Kidney glomerular epithelial cell (primary cell): ENCODE measurements at regions not wholly inside any gene's neighbourhood (a gene's known extent, or its start where the extent isn't known, plus 50 kb on each side); places are given as distances from the start of the nearest gene placed in this dataset.

Experiments used
- DNase-seq: peaks from one replicate; lab custom pipeline; 2025; lab: John Stamatoyannopoulos, UW

DNA sequence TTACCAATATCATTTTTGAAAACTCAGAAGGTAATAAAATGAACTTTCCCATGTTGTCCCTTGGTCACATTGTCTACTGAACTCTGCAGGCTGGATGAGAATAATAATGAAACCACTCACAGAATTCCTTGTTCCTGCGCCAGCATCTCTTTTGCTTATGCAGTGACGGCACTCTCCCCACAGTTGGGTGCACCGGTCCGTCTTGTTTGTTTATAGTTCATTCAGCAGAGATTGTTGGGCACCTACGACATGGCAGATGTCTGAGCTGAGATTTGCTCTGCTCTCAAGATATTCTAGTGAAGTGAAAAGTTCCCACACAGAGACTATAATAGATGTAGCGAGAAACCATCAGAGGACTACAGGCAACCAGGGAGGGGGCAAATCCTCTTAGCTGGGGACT lies 375.7 kb upstream of the CDH11 start:
- DNase-seq: peak; percentile 2

GRCh38 chr16:65495106-65495505 lies 373.2 kb upstream of the CDH11 start:
- DNase-seq: no peak

- DNase-seq: no peak
Measured at GRCh38 chr16:65494609-65495008, 372.7 kb upstream of the CDH11 start.

DNA sequence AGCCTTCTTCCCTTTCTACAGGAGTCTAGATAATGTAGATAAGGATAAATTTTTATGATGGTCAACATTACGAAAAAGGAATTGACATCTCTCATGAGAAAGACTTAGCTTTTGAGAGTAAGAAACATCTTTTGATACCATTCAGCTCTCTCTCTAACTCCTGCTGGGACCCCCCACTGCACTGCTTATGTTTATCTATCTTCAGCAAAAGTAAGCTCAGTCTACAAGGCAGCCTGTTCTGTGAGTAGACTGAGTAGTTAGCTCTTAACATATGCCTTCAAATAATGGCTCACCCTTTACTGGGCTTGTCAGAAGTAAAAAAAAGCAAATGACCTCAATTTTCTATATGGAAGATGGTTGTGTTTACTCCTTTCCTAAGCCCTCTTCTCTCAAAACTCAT lies 372.2 kb upstream of the CDH11 start:
- no peak for DNase-seq

GRCh38 chr16:65490286-65490685 lies 368.4 kb upstream of the CDH11 start:
- DNase-seq: no peak

DNA sequence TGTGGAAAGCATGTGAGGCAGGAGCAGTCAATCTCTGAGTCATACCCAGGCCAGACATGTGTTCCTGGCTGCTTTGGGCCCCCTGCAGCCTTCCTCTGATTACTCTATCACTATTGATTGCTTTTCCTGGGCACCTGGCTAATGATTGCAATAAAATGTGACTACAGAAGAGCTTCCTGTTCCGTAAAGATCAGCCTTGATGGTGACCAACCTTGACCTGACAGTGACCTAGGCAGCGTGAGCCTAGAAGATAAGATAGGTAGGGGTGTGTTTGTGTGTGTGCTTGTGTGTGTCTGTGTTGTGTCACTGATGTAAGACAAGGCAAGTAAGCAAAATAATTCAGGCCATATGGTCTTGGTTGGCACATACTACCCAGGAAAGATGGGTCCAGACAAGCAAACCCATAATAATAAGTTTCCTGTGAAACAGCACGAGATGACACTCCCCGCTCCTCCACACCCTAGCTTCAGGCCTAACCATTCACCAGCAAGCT lies 367.7 kb upstream of the CDH11 start:
- no peak for DNase-seq

DNA sequence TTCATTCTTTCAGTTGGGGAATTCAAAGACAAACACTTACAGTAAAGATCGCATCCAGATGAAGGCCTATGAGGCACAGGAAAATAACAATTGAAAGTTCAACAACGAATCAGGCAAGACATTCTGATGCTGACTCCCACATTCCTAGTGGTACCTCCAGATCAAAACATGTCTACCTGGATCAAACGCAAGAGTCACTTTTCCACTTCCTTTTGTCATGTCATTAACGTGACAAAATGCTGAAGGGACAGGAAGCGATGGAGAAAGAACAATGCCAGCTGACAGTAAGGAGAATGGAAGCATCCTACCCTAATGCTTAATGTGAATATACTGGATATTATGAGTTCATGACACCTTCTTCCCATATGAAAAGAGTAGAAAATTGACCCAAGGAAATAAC lies 365.4 kb upstream of the CDH11 start:
- DNase-seq: no peak

GRCh38 chr16:65481956-65482355 lies 360.1 kb upstream of the CDH11 start:
- no peak for DNase-seq

DNA sequence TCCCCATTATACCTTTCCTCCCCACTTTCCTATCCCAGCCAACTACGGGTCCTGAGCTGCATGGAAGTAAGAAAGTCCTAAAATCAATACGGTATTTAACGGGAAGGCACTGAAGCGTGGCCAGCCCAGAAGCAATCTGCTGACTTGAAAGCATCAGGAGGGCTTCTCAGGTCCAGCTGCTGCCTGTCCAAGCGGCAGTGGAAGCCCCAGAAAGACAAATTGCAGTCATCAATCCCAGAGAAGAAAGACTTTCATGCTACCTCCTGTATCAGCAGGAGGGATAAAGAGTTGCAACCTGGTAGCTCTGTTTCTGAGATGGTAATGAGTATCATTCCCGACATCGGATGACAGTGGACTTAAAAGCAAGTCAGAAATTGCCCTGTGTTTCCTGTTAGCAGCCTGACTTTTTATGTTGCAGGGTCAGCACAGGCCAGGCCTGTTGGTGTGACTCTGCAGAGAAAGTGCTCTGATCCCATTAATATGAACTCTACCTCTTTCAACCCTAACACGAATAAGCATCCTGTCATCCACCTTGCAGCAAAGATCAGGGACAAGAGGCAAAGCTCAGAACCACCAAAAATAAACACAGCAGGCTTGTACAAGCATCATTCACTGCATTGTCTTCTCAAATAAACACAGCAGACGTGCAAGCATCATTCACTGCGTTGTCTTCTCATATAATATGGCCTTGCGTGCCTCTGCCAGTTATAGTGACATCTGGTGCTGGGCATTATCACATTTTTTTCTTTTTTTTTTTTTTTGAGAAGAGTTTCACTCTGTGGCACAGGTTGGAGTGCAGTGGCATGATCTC lies 358.6 kb upstream of the CDH11 start:
- DNase-seq: no peak

- no peak for DNase-seq
Measured at GRCh38 chr16:65476448-65476955, 354.6 kb upstream of the CDH11 start.

GRCh38 chr16:65473699-65474098 lies 351.8 kb upstream of the CDH11 start:
- DNase-seq: no peak

DNA sequence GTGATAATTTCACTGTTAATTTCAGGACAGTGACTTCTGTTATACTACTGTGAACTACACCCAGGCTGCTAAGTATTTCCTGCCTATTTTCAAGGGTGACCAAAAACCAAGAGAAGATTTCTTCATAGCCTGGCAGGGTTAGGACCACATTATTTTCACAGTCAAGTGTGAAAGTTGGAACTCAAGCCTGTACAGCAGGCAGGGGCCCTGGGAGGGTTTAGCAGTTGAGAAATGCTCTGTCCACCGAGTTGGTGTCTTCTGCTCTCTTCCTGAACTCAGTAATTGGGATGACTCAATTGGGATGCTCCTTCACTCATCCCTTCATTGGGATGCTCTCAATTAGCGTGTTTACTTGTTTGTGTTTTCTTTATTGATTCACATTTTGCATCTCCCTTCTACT lies 347.3 kb upstream of the CDH11 start:
- no peak for DNase-seq

- no peak for DNase-seq
Measured at GRCh38 chr16:65468133-65468532, 346.3 kb upstream of the CDH11 start.

GRCh38 chr16:65463652-65464260 lies 341.9 kb upstream of the CDH11 start:
- DNase-seq: no peak

DNA sequence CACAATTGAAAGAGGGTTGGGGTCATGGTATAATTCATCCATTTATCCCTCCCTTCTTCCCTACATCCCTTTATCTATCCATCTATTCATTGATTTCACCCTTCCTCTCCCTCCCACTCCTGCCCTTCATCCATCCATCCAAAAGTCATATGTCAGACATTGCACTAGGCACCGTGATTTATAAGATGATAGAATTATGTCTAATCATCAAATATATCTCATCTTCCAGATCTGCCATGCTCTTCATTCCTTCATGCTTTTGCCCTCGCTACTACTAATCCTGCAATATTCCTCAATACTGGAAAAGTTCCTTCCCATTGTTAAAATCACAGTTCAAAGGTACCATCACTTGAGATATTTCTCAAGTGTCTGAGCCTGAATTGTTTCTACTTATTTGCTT lies 335.2 kb upstream of the CDH11 start:
- no peak for DNase-seq

- DNase-seq: no peak
Measured at GRCh38 chr16:65455761-65456160, 333.9 kb upstream of the CDH11 start.

GRCh38 chr16:65453646-65454045 lies 331.8 kb upstream of the CDH11 start:
- no peak for DNase-seq

GRCh38 chr16:65449526-65449925 lies 327.7 kb upstream of the CDH11 start:
- no peak for DNase-seq

DNA sequence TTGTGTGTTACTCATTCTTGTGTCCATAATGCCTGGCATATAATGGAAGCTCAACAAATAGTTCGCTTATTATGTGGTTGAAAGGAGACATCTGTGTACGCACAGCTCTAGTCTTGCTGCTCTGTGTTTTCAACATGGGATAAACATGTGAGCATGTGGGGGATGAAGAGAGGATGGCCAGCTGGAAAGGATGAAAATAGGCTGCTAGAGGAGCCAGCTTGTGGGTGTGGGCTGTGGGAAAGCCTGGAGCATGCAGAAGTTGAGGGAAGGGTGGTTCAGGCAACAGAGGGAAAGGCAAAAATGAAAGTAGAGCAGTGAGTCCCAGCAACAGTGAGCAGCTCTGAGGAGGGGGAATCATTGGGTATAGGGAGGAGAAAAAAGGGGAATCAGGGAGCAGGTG lies 324.6 kb upstream of the CDH11 start:
- no peak for DNase-seq

GRCh38 chr16:65445313-65446260 lies 323.7 kb upstream of the CDH11 start:
- DNase-seq: no peak

GRCh38 chr16:65441501-65441900 lies 319.6 kb upstream of the CDH11 start:
- no peak for DNase-seq

GRCh38 chr16:65429504-65430181 lies 307.8 kb upstream of the CDH11 start:
- DNase-seq: no peak
